Keratinocyte (primary cell): ENCODE measurements at regions not wholly inside any gene's neighbourhood (a gene's known extent, or its start where the extent isn't known, plus 50 kb on each side); places are given as distances from the start of the nearest gene placed in this dataset.
"Not testable (repeated sequence)": the region's sequence is repeated elsewhere in the genome, so short reads cannot be mapped to it uniquely, and the experiment has no call there.

ENCODE experiments used
- DNase-seq: peaks from one replicate; pipeline ENCODE4 v3.0.0-alpha.2; 2011; ENCODE audit warnings: low read depth, missing footprints, low spot score
- FAIRE-seq: peaks from 2 replicates; lab custom pipeline; 2011; peaks lifted over from hg19 to GRCh38; lab: Jason Lieb, UNC
- H2AFZ ChIP-seq: 2 replicates; pipeline ENCODE4 v1.6.0; 2012; ENCODE audit warnings: low read length, control low read depth, inconsistent platforms; ENCODE audit not compliant: control insufficient read depth
- H3K27ac ChIP-seq: 2 replicates; pipeline ENCODE4 v1.5.1; 2011; ENCODE audit warnings: low read length; ENCODE audit not compliant: control insufficient read depth, insufficient read depth
- H3K27me3 ChIP-seq: 3 replicates; pipeline ENCODE4 v1.6.0; 2011; ENCODE audit warnings: low read length; ENCODE audit not compliant: control insufficient read depth, insufficient read depth; ENCODE audit errors: extremely low read depth
- H3K36me3 ChIP-seq, 2 experiments: 2 replicates in 1 of 2; 3 replicates in 1 of 2; pipeline ENCODE4 v1.5.1; 2011; ENCODE audit warnings: low read length in 2 of 2, mild to moderate bottlenecking in 1 of 2; ENCODE audit not compliant: control insufficient read depth in 2 of 2, insufficient read depth in 2 of 2; ENCODE audit errors: extremely low read depth in 1 of 2
- H3K4me1 ChIP-seq: 3 replicates; pipeline ENCODE4 v1.5.1; 2011; ENCODE audit warnings: low read length; ENCODE audit not compliant: control insufficient read depth, insufficient read depth; ENCODE audit errors: extremely low read depth
- H3K4me2 ChIP-seq: 3 replicates; pipeline ENCODE4 v1.6.0; 2011; ENCODE audit warnings: low read depth, low read length; ENCODE audit not compliant: control insufficient read depth, insufficient read depth; ENCODE audit errors: extremely low read depth
- H3K4me3 ChIP-seq, 3 experiments: fragments of 200-600 bp in 1 of 3; sonication (generic) in 1 of 3; 2 replicates in 2 of 3; 3 replicates in 1 of 3; pipeline ENCODE4 v1.5.1; 2011 to 2016; ENCODE audit warnings: low read length in 3 of 3, mild to moderate bottlenecking in 3 of 3, control low read depth in 2 of 3, inconsistent platforms in 1 of 3, low read depth in 1 of 3, mixed read lengths in 1 of 3, mixed run types in 1 of 3, moderate library complexity in 1 of 3; ENCODE audit not compliant: control insufficient read depth in 2 of 3, insufficient read depth in 2 of 3; ENCODE audit errors: extremely low read depth in 1 of 3
- H3K79me2 ChIP-seq: 2 replicates; pipeline ENCODE4 v1.6.0; 2012; ENCODE audit warnings: low read length; ENCODE audit not compliant: control insufficient read depth, insufficient read depth
- H3K9ac ChIP-seq: 3 replicates; pipeline ENCODE4 v1.6.0; 2011; ENCODE audit warnings: low read length; ENCODE audit not compliant: control insufficient read depth, insufficient read depth; ENCODE audit errors: extremely low read depth
- H3K9me1 ChIP-seq: 3 replicates; pipeline ENCODE4 v1.6.0; 2011; ENCODE audit warnings: low read length; ENCODE audit not compliant: control insufficient read depth, insufficient read depth; ENCODE audit errors: extremely low read depth
- H3K9me3 ChIP-seq: 2 replicates; pipeline ENCODE4 v1.5.1; 2012; ENCODE audit warnings: low read depth, low read length; ENCODE audit not compliant: control insufficient read depth
- H4K20me1 ChIP-seq: 3 replicates; pipeline ENCODE4 v1.6.0; 2011; ENCODE audit warnings: low read length; ENCODE audit not compliant: control insufficient read depth, insufficient read depth; ENCODE audit errors: extremely low read depth
- EZH2 ChIP-seq: IDR thresholded peaks from one replicate; pipeline ENCODE4 v1.6.1; 2012; ENCODE audit warnings: inconsistent platforms, mild to moderate bottlenecking, low read length, moderate library complexity
- dilution Hi-C: fragments of 300-500 bp; cut with MboI; formaldehyde crosslinking; loops from one replicate; pipeline ENCODE4 v1.7.0; 2020; ENCODE audit warnings: low sequenced_read_pairs; ENCODE audit not compliant: extremely low pct_ligation_motif_present
- TF ChIP-seq, protein P1 (sequence below), 3 experiments: IDR thresholded peaks in 1 of 3; conservative IDR thresholded peaks in 1 of 3; optimal IDR thresholded peaks in 1 of 3; 2 replicates in 2 of 3; 3 replicates in 1 of 3; pipeline versions ENCODE3 to v1.5.1; 2011; ENCODE audit warnings: low read length in 3 of 3, mild to moderate bottlenecking in 3 of 3, moderate library complexity in 2 of 3, control low read depth in 1 of 3, inconsistent platforms in 1 of 3; ENCODE audit not compliant: insufficient read depth in 2 of 3; ENCODE audit errors: extremely low read depth in 1 of 3

DNA sequence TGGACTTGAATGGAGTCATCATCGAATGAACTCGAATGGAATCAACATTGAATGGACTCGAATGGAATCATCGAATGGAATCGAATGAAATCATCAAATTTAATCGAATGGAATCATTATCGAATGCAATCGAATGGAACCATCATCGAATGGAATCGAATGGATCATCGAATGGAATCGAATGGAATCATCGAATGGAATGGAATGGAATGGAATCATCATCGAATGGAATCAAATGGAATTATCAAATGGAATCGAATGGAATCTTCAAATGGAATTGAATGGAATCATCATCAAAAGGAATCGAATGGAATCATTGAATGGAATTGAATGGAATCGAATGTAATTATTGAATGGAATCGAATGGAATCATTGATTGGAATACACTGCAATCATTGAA lies 610.3 kb downstream of the TP53TG3F start:
- H3K36me3 ChIP-seq, H3K9me1 ChIP-seq, H3K27ac ChIP-seq, H3K4me2 ChIP-seq, H3K4me3 ChIP-seq, H3K27me3 ChIP-seq, dilution Hi-C loops, H3K9ac ChIP-seq, H3K4me1 ChIP-seq, H2AFZ ChIP-seq, H4K20me1 ChIP-seq, FAIRE-seq, DNase-seq, H3K9me3 ChIP-seq, H3K79me2 ChIP-seq: not testable (repeated sequence)

DNA sequence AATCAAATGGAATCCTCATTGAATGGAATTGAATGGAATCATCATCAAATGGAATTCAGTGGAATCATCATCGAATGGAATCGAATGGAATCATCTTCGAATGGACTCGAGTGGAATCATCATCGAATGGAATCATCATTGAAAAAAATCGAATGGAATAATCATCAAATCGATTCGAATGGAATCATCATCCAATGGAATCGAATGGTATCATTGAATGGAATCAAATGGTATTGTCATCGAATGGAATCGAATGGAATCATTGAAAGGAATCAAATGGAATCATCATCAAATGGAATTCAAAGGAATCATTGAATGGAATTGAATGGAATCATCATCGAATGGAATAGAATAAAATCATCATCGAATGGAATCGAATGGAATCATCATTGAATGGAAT lies 619.3 kb downstream of the TP53TG3F start:
- H3K4me2 ChIP-seq: no peak overlapping the region
- FAIRE-seq: no peak
- DNase-seq: peak; percentile 52
- no peaks in the 10 kb centered on the region for H3K79me2 ChIP-seq
- H3K27me3 ChIP-seq: no peaks in the 10 kb centered on the region
- no peak overlapping the region for H3K9ac ChIP-seq
- no peak overlapping the region for H2AFZ ChIP-seq
- no peaks in the 10 kb centered on the region for H3K9me1 ChIP-seq
- no peaks in the 10 kb centered on the region for H4K20me1 ChIP-seq
- H3K4me1 ChIP-seq: no peaks in the 10 kb centered on the region
- peaks cover 3% of the 10 kb centered on the region for H3K9me3 ChIP-seq
- H3K4me3 ChIP-seq: no peak overlapping the region
- H3K36me3 ChIP-seq: no peaks in the 10 kb centered on the region
- no peak overlapping the region for H3K27ac ChIP-seq
- dilution Hi-C loops: no loop called here
- no peak for TF ChIP-seq EZH2
- TF ChIP-seq, protein P1, sequence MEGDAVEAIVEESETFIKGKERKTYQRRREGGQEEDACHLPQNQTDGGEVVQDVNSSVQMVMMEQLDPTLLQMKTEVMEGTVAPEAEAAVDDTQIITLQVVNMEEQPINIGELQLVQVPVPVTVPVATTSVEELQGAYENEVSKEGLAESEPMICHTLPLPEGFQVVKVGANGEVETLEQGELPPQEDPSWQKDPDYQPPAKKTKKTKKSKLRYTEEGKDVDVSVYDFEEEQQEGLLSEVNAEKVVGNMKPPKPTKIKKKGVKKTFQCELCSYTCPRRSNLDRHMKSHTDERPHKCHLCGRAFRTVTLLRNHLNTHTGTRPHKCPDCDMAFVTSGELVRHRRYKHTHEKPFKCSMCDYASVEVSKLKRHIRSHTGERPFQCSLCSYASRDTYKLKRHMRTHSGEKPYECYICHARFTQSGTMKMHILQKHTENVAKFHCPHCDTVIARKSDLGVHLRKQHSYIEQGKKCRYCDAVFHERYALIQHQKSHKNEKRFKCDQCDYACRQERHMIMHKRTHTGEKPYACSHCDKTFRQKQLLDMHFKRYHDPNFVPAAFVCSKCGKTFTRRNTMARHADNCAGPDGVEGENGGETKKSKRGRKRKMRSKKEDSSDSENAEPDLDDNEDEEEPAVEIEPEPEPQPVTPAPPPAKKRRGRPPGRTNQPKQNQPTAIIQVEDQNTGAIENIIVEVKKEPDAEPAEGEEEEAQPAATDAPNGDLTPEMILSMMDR (optimal IDR thresholded peaks at IDR 0.05 in 1 of 3, IDR thresholded peaks at IDR 0.05 in 1 of 3, conservative IDR thresholded peaks at IDR 0.05 in 1 of 3; ENCODE audit: extremely low read depth in 1 of 3, insufficient read depth in 2 of 3, low read length in 3 of 3): no peak

- H3K27me3 ChIP-seq, H3K36me3 ChIP-seq, H2AFZ ChIP-seq, H3K79me2 ChIP-seq, H3K9ac ChIP-seq, H3K4me3 ChIP-seq, H4K20me1 ChIP-seq, H3K4me1 ChIP-seq, H3K4me2 ChIP-seq, DNase-seq, H3K9me3 ChIP-seq, H3K27ac ChIP-seq, FAIRE-seq, H3K9me1 ChIP-seq, dilution Hi-C loops: not testable (repeated sequence)
Observed at GRCh38 chr16:34085038-34085437, 625.6 kb downstream of the TP53TG3F start.

DNA sequence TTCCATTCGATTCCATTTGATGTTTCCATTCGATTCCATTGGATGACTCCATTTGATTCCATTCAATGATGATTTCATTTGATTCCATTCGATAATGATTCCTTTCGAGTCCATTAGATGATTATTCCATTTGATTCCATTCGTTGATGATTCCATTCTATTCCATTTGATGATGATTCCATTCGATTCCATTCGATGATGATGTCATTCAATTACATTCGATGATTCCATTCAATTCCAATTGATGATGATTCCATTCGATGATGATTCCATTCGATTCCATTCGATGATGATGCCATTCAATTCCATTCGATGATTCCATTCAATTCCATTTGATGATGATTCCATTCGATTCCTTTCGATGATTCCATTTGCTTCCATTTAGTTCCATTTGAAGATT lies 635.6 kb downstream of the TP53TG3F start:
- FAIRE-seq, H3K9me1 ChIP-seq, dilution Hi-C loops, H2AFZ ChIP-seq, H3K36me3 ChIP-seq, H3K27ac ChIP-seq, H3K9ac ChIP-seq, H3K79me2 ChIP-seq, H4K20me1 ChIP-seq, H3K4me3 ChIP-seq, H3K4me1 ChIP-seq, DNase-seq, H3K4me2 ChIP-seq, H3K27me3 ChIP-seq: not testable (repeated sequence)
- H3K9me3 ChIP-seq: peaks cover 25% of the 10 kb centered on the region
